CD14-positive monocyte (primary cell): ENCODE measurements at regions not wholly inside any gene's neighbourhood (a gene's known extent, or its start where the extent isn't known, plus 50 kb on each side); places are given as distances from the start of the nearest gene placed in this dataset.

Experiments used
- DNase-seq, 3 donors: peaks; one replicate each; pipeline ENCODE4 v3.0.0-alpha.2; 2011 to 2022
- H2AFZ ChIP-seq: 2 replicates; pipeline ENCODE4 v1.6.0; 2012; ENCODE audit warnings: mild to moderate bottlenecking, low read depth, low read length, inconsistent platforms; ENCODE audit not compliant: insufficient read depth, poor library complexity, severe bottlenecking
- H3K27ac ChIP-seq, 2 donors: 1 replicate in 1 of 2; 2 replicates in 1 of 2; pipeline ENCODE4 v1.5.1; 2012 to 2013; ENCODE audit warnings: low read length in 2 of 2, control low read depth in 1 of 2, inconsistent platforms in 1 of 2, low read depth in 1 of 2, mild to moderate bottlenecking in 1 of 2
- H3K27me3 ChIP-seq, 2 donors: one replicate each; pipeline versions ENCODE4 v1.6.0 to v1.6.1; 2011 to 2013; ENCODE audit warnings: low read length in 2 of 2; ENCODE audit not compliant: control insufficient read depth in 2 of 2, insufficient read depth in 2 of 2
- H3K36me3 ChIP-seq, 2 donors: replicated peaks in 1 of 2; 1 replicate in 1 of 2; 2 replicates in 1 of 2; pipeline versions ENCODE4 v1.5.1 to v1.6.1; 2012 to 2013; ENCODE audit warnings: low read length in 2 of 2, control low read depth in 1 of 2, inconsistent platforms in 1 of 2, mild to moderate bottlenecking in 1 of 2; ENCODE audit not compliant: insufficient read depth in 2 of 2, control insufficient read depth in 1 of 2
- H3K4me1 ChIP-seq, 2 donors: 1 replicate in 1 of 2; 2 replicates in 1 of 2; pipeline versions ENCODE4 v1.5.1 to v1.6.1; 2012 to 2013; ENCODE audit warnings: low read length in 2 of 2, control low read depth in 1 of 2, inconsistent platforms in 1 of 2, mild to moderate bottlenecking in 1 of 2, moderate library complexity in 1 of 2; ENCODE audit not compliant: insufficient read depth in 2 of 2, control insufficient read depth in 1 of 2
- H3K4me2 ChIP-seq: replicated peaks from 2 replicates; pipeline ENCODE3; 2012; ENCODE audit warnings: low read length, moderate library complexity, mild to moderate bottlenecking; ENCODE audit not compliant: poor library complexity, severe bottlenecking; ENCODE audit errors: extremely low read depth
- H3K4me3 ChIP-seq, 3 experiments: fragments of 200-600 bp in 1 of 3; sonication (generic) in 1 of 3; replicated peaks in 1 of 3; 1 replicate in 2 of 3; 2 replicates in 1 of 3; pipeline ENCODE4 v1.5.1; 2011 to 2013; ENCODE audit warnings: low read length in 3 of 3, mild to moderate bottlenecking in 3 of 3, control low read depth in 2 of 3, low read depth in 2 of 3, inconsistent platforms in 1 of 3, moderate library complexity in 1 of 3
- H3K79me2 ChIP-seq: 2 replicates; pipeline ENCODE4 v1.6.0; 2012; ENCODE audit warnings: mild to moderate bottlenecking, control low read depth, inconsistent platforms, low read length, moderate library complexity; ENCODE audit not compliant: insufficient read depth
- H3K9ac ChIP-seq: 2 replicates; pipeline ENCODE4 v1.6.0; 2017; ENCODE audit warnings: low read length, mild to moderate bottlenecking; ENCODE audit not compliant: insufficient read depth, poor library complexity, severe bottlenecking
- H3K9me3 ChIP-seq, 2 donors: replicated peaks in 1 of 2; 1 replicate in 1 of 2; 2 replicates in 1 of 2; pipeline versions ENCODE4 v1.5.1 to v1.6.1; 2012 to 2013; ENCODE audit warnings: low read length in 2 of 2, control low read depth in 1 of 2; ENCODE audit not compliant: control insufficient read depth in 1 of 2, insufficient read depth in 1 of 2
- H4K20me1 ChIP-seq: 2 replicates; pipeline ENCODE4 v1.6.0; 2012; ENCODE audit warnings: mild to moderate bottlenecking, low read length, control low read depth, moderate library complexity; ENCODE audit not compliant: insufficient read depth
- H3K27ac Mint-ChIP-seq, 7 donors: one replicate each; pipeline ENCODE4 v1.8.0; 2020; ENCODE audit warnings: mild to moderate bottlenecking in 7 of 7, mixed read lengths in 7 of 7, moderate library complexity in 6 of 7, inconsistent platforms in 2 of 7
- H3K27me3 Mint-ChIP-seq, 3 donors: one replicate each; pipeline ENCODE4 v1.8.0; 2021 to 2022; ENCODE audit warnings: low read depth in 3 of 3, mild to moderate bottlenecking in 3 of 3, mixed read lengths in 3 of 3, moderate library complexity in 3 of 3, inconsistent platforms in 1 of 3
- H3K36me3 Mint-ChIP-seq, 2 donors: one replicate each; pipeline ENCODE4 v1.8.0; 2020; ENCODE audit warnings: mixed read lengths in 2 of 2, inconsistent platforms in 1 of 2, mild to moderate bottlenecking in 1 of 2
- H3K4me1 Mint-ChIP-seq: one replicate; pipeline ENCODE4 v1.8.0; 2020; ENCODE audit warnings: mild to moderate bottlenecking, mixed read lengths
- H3K4me3 Mint-ChIP-seq, 2 donors: one replicate each; pipeline ENCODE4 v1.8.0; 2020; ENCODE audit warnings: mild to moderate bottlenecking in 2 of 2, mixed read lengths in 2 of 2, moderate library complexity in 1 of 2
- H3K9me3 Mint-ChIP-seq, 7 donors: one replicate each; pipeline ENCODE4 v1.8.0; 2020 to 2022; ENCODE audit warnings: mixed read lengths in 7 of 7, mild to moderate bottlenecking in 6 of 7, moderate library complexity in 6 of 7, inconsistent platforms in 2 of 7
- WGBS: methylation state at CpG from one replicate; pipeline ENCODE4 v1.1.5; 2013; ENCODE audit warnings: missing lambda C conversion rate; ENCODE audit not compliant: insufficient coverage; 5-methylcytosine and 5-hydroxymethylcytosine counted together
- intact Hi-C, 2 donors: fragments of 100-400 bp; cut with micrococcal nuclease; formaldehyde crosslinking; loops; one replicate each; pipeline versions ENCODE4 v1.15.0 to v1.15.1; 2023
- TF ChIP-seq, protein P1 (sequence below): fragments of 200-600 bp; IDR thresholded peaks from one replicate; pipeline ENCODE4 v1.8.0; 2022; ENCODE audit warnings: antibody characterized with exemption, mild to moderate bottlenecking

GRCh38 chr6:139851206-139851605 lies 476.8 kb upstream of the CITED2 start:
- H3K4me2 ChIP-seq: no peak overlapping the region
- Mint-ChIP-seq H3K9me3 (peaks cover 0 to 7% (median 4%) of the 10 kb centered on the region in 7 donors), H3K27ac (no peak overlapping the region), H3K4me1 (peaks cover 25% of the 10 kb centered on the region), H3K4me3 (no peak overlapping the region), H3K27me3 (peaks cover 0 to 2% (median 0%) of the 10 kb centered on the region in 3 donors), H3K36me3 (peaks cover 0 to 2% of the 10 kb centered on the region in 2 donors)
- no peak overlapping the region for H3K9ac ChIP-seq
- TF ChIP-seq, protein P1, sequence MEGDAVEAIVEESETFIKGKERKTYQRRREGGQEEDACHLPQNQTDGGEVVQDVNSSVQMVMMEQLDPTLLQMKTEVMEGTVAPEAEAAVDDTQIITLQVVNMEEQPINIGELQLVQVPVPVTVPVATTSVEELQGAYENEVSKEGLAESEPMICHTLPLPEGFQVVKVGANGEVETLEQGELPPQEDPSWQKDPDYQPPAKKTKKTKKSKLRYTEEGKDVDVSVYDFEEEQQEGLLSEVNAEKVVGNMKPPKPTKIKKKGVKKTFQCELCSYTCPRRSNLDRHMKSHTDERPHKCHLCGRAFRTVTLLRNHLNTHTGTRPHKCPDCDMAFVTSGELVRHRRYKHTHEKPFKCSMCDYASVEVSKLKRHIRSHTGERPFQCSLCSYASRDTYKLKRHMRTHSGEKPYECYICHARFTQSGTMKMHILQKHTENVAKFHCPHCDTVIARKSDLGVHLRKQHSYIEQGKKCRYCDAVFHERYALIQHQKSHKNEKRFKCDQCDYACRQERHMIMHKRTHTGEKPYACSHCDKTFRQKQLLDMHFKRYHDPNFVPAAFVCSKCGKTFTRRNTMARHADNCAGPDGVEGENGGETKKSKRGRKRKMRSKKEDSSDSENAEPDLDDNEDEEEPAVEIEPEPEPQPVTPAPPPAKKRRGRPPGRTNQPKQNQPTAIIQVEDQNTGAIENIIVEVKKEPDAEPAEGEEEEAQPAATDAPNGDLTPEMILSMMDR: no peak
- no peaks in the 10 kb centered on the region for H3K79me2 ChIP-seq
- H3K27me3 ChIP-seq: no peaks in the 10 kb centered on the region
- DNase-seq: no peak
- H3K4me1 ChIP-seq: peaks cover 14 to 24% of the 10 kb centered on the region in 2 donors
- H3K4me3 ChIP-seq: no peak overlapping the region
- H4K20me1 ChIP-seq: no peaks in the 10 kb centered on the region
- no peaks in the 10 kb centered on the region for H3K9me3 ChIP-seq
- H3K36me3 ChIP-seq: no peaks in the 10 kb centered on the region
- 50% methylated on average over 2 of the region's 4 CpGs for WGBS
- no peak overlapping the region for H3K27ac ChIP-seq
- H2AFZ ChIP-seq: no peak overlapping the region
- intact Hi-C loops: no loop called here

- Histone ChIP-seq H3K36me3 (no peaks in the 10 kb centered on the region), H3K9me3 (no peaks in the 10 kb centered on the region), H3K9ac (no peak overlapping the region), H3K27ac (no peak overlapping the region), H3K4me1 (peaks cover 19 to 30% of the 10 kb centered on the region in 2 donors), H3K79me2 (no peaks in the 10 kb centered on the region), H3K27me3 (no peaks in the 10 kb centered on the region), H3K4me3 (no peak overlapping the region), H4K20me1 (no peaks in the 10 kb centered on the region), H2AFZ (no peak overlapping the region), H3K4me2 (no peak overlapping the region)
- Mint-ChIP-seq H3K27me3 (no peaks in the 10 kb centered on the region), H3K4me1 (peaks cover 29% of the 10 kb centered on the region), H3K9me3 (peaks cover 0 to 7% (median 4%) of the 10 kb centered on the region in 7 donors), H3K36me3 (peaks cover 0 to 2% of the 10 kb centered on the region in 2 donors), H3K4me3 (no peak overlapping the region), H3K27ac (no peak overlapping the region)
- intact Hi-C loops: no loop called here
- WGBS: no CpG with 5 or more reads among the region's 2 CpGs
- DNase-seq: no peak
- TF ChIP-seq, protein P1: no peak
Observed at GRCh38 chr6:139850512-139850911, 476.1 kb upstream of the CITED2 start.
